SK-N-SH treated with all-trans-retinoic acid at 6 μM for 48 hours (cell line): ENCODE measurements at regions not wholly inside any gene's neighbourhood (a gene's known extent, or its start where the extent isn't known, plus 50 kb on each side); places are given as distances from the start of the nearest gene placed in this dataset.
A peak's percentile ranks its signal among the peaks of the same experiment; 100 is the strongest.
"Not testable (repeated sequence)": the region's sequence is repeated elsewhere in the genome, so short reads cannot be mapped to it uniquely, and the experiment has no call there.

Experiments
- ATAC-seq: fragments of 200-7000 bp; cut with Tn5 transposase; 3 replicates; pipeline ENCODE4 v1.9.1; 2020; ENCODE audit warnings: mild to moderate bottlenecking, moderate library complexity
- BACH2 ChIP-seq: fragments of 250-450 bp; sonication (Bioruptor Pico); IDR thresholded peaks from 2 replicates; pipeline ENCODE4 v1.9.0; 2021; ENCODE audit warnings: mild to moderate bottlenecking, borderline replicate concordance
- CREB5 ChIP-seq: fragments of 250-450 bp; sonication (Bioruptor Pico); IDR thresholded peaks from 2 replicates; pipeline ENCODE4 v1.5.1; 2020; ENCODE audit warnings: low read depth, mild to moderate bottlenecking, moderate library complexity
- CSDC2 ChIP-seq: fragments of 250-450 bp; sonication (Bioruptor Pico); IDR thresholded peaks from 2 replicates; pipeline ENCODE4 v1.5.0; 2020; ENCODE audit warnings: mild to moderate bottlenecking, moderate library complexity
- CSRNP3 ChIP-seq: fragments of 250-450 bp; sonication (Bioruptor Pico); IDR thresholded peaks from 2 replicates; pipeline ENCODE4 v1.5.1; 2021; ENCODE audit warnings: mild to moderate bottlenecking, moderate library complexity
- ESRRG ChIP-seq: fragments of 250-450 bp; sonication (Bioruptor Pico); IDR thresholded peaks from 2 replicates; pipeline ENCODE4 v1.6.1; 2021; ENCODE audit warnings: mild to moderate bottlenecking
- GLIS3 ChIP-seq: fragments of 250-450 bp; sonication (Bioruptor Pico); IDR thresholded peaks from 2 replicates; pipeline ENCODE4 v1.5.0; 2020; ENCODE audit warnings: mild to moderate bottlenecking, moderate library complexity
- ISL1 ChIP-seq: fragments of 250-450 bp; sonication (Bioruptor Pico); IDR thresholded peaks from 2 replicates; pipeline ENCODE4 v2.1.2; 2022; ENCODE audit warnings: mild to moderate bottlenecking, moderate library complexity
- POU6F1 ChIP-seq: fragments of 250-450 bp; sonication (Bioruptor Pico); IDR thresholded peaks from 2 replicates; pipeline ENCODE4 v1.8.0; 2021; ENCODE audit warnings: low read depth, mild to moderate bottlenecking, moderate library complexity, borderline replicate concordance
- PPARA ChIP-seq: fragments of 250-450 bp; sonication (Bioruptor Pico); IDR thresholded peaks from 2 replicates; pipeline ENCODE4 v1.5.0; 2020; ENCODE audit warnings: mild to moderate bottlenecking, borderline replicate concordance
- RARB ChIP-seq: fragments of 250-450 bp; sonication (Bioruptor Pico); IDR thresholded peaks from 2 replicates; pipeline ENCODE4 v1.8.0; 2021; ENCODE audit warnings: mild to moderate bottlenecking, moderate library complexity
- TCF4 ChIP-seq: fragments of 250-450 bp; sonication (Bioruptor Pico); IDR thresholded peaks from 2 replicates; pipeline ENCODE4 v1.8.0; 2021; ENCODE audit warnings: mild to moderate bottlenecking, moderate library complexity, borderline replicate concordance
- TOX ChIP-seq: fragments of 250-450 bp; sonication (Bioruptor Pico); IDR thresholded peaks from 2 replicates; pipeline ENCODE4 v1.8.0; 2021; ENCODE audit warnings: mild to moderate bottlenecking, moderate library complexity, borderline replicate concordance
- TSHZ2 ChIP-seq: fragments of 250-450 bp; sonication (Bioruptor Pico); IDR thresholded peaks from 2 replicates; pipeline ENCODE4 v1.5.0; 2020; ENCODE audit warnings: mild to moderate bottlenecking, moderate library complexity
- ZC3H10 ChIP-seq: fragments of 250-450 bp; sonication (Bioruptor Pico); IDR thresholded peaks from 2 replicates; pipeline ENCODE4 v1.5.1; 2021; ENCODE audit warnings: mild to moderate bottlenecking, moderate library complexity
- ZFP3 ChIP-seq: fragments of 250-450 bp; sonication (Bioruptor Pico); IDR thresholded peaks from 2 replicates; pipeline ENCODE4 v1.5.0; 2020; ENCODE audit warnings: mild to moderate bottlenecking, moderate library complexity
- ZFP30 ChIP-seq: fragments of 450-650 bp; formaldehyde crosslinking; IDR thresholded peaks from 2 replicates; pipeline ENCODE4 v1.5.0; 2022; ENCODE audit warnings: mild to moderate bottlenecking, moderate library complexity
- ZNF565 ChIP-seq: fragments of 450-650 bp; formaldehyde crosslinking; conservative IDR thresholded peaks from 2 replicates; pipeline ENCODE4 v1.5.0; 2020; ENCODE audit warnings: low read depth, mild to moderate bottlenecking, moderate library complexity
- ZNF70 ChIP-seq: fragments of 450-650 bp; formaldehyde crosslinking; IDR thresholded peaks from 2 replicates; pipeline ENCODE4 v1.5.0; 2020; ENCODE audit warnings: mild to moderate bottlenecking, moderate library complexity
- ZNF8 ChIP-seq: fragments of 450-650 bp; formaldehyde crosslinking; IDR thresholded peaks from 2 replicates; pipeline ENCODE4 v1.5.0; 2020; ENCODE audit warnings: mild to moderate bottlenecking, moderate library complexity

- ATAC-seq: no peak
- TF ChIP-seq BACH2 (CRISPR knock-in tag) (no peak), CSRNP3 (CRISPR knock-in tag) (no peak), ZNF8 (no peak), ISL1 (CRISPR knock-in tag) (no peak), GLIS3 (CRISPR knock-in tag) (no peak), ZFP3 (no peak), TOX (CRISPR knock-in tag) (no peak), TCF4 (CRISPR knock-in tag) (no peak), ZC3H10 (CRISPR knock-in tag) (no peak), PPARA (CRISPR knock-in tag) (no peak), POU6F1 (CRISPR knock-in tag) (no peak)
Measured at GRCh38 chr3:8027954-8028353, 473.7 kb upstream of the LMCD1 start.

GRCh38 chr3:8050283-8050682, 451.3 kb upstream of the LMCD1 start:
- TF ChIP-seq ZNF565 (CRISPR knock-in tag): no peak
- no peak for ATAC-seq

- TF ChIP-seq ISL1 (CRISPR knock-in tag): 0 out of 2 replicates have a peak, but pooled peaks have one; percentile 22
- 0 out of 2 replicates have a peak, but pooled peaks have one; percentile 15 for TF ChIP-seq TSHZ2 (CRISPR knock-in tag)
- no peak for TF ChIP-seq TCF4 (CRISPR knock-in tag)
- no peak for ATAC-seq
Measured at GRCh38 chr3:8052659-8053058, 449.0 kb upstream of the LMCD1 start.

- ATAC-seq: not testable (repeated sequence)
Measured at GRCh38 chr3:8068135-8068534, 433.5 kb upstream of the LMCD1 start.

GRCh38 chr3:8069471-8069870, 432.2 kb upstream of the LMCD1 start:
- TF ChIP-seq CSDC2 (CRISPR knock-in tag) (no peak), ZNF8 (no peak), ZFP30 (CRISPR knock-in tag) (no peak), ESRRG (no peak), RARB (CRISPR knock-in tag) (no peak), CREB5 (CRISPR knock-in tag) (no peak), ZNF70 (CRISPR knock-in tag) (no peak), GLIS3 (CRISPR knock-in tag) (no peak), ZC3H10 (CRISPR knock-in tag) (no peak), ZNF565 (CRISPR knock-in tag) (no peak)

GRCh38 chr3:8070011-8070410, 431.6 kb upstream of the LMCD1 start:
- no peak for ATAC-seq
- TF ChIP-seq ISL1 (CRISPR knock-in tag) (0 out of 2 replicates have a peak, but pooled peaks have one; percentile 7), ZNF70 (CRISPR knock-in tag) (no peak)

More at GRCh38 chr3:8069471-8069870, 432.2 kb upstream of the LMCD1 start:
- ATAC-seq: no peak

- not testable (repeated sequence) for ATAC-seq
Measured at GRCh38 chr3:8074740-8075139, 426.9 kb upstream of the LMCD1 start.
